Cortex of kidney (tissue), 1 donor: ENCODE measurements at regions not wholly inside any gene's neighbourhood (a gene's known extent, or its start where the extent isn't known, plus 50 kb on each side); places are given as distances from the start of the nearest gene placed in this dataset.

Source experiments
- DNase-seq: peaks from one replicate; lab custom pipeline; 2025; lab: John Stamatoyannopoulos, UW

DNA sequence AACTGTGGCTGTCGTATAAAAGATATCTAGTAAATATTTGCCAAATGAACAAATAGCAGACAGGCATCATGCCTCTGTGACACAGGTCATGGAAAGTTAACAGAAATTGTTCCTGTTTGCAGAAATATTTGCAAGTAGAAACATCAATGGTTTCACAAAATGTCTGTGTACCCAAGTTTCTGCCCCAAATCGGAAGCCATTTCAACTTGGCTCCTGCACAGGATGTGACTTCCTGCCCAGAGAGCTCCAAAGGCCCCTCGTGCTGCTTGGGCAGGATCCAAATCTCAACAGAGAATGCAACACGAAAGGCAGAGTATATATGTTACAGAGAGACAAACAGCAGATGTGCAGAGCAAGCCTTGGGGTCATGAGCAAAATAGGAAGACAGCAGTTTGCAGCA, 95.5 kb upstream of the SERP2 start:
- no peak for DNase-seq

GRCh38 chr13:44280456-44280855, 93.2 kb upstream of the SERP2 start:
- no peak for DNase-seq

DNA sequence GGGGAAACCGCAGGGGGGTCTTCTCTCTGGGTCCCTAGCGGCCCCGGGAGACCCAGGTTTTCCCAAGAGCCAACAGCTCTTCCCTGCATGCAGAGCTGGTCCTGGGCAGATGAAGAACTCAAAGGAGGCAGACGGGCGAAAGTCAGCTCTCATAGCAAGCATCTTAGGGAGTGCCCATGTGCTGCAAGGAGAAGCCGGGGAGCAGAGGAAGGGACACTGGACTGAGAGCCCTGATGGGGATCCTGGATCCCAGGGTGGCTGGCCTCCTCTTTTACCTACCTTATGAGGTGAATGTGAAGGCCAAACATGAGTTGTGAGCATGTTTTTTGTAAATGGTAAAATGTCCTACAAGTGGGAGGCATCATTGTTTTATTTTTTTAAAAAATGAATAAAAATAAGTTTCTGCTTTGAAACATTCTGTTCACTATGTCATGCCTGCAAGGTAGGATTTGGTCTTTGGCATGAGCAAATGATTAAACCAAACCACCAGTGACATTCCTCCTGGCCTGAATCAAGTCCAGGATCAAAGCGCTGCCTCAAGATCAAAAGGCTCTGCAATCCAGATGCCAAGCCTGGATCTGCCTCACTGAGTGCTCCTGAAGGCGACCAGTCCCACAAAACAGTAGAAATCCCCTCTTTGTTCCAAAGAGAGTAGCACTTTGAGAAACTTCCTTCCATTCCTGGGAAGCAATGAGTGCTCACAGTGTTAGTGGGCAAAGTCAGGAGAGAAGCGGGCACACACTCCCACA, 92.2 kb upstream of the SERP2 start:
- no peak for DNase-seq

- no peak for DNase-seq
Observed at GRCh38 chr13:44283600-44283999, 90.0 kb upstream of the SERP2 start.

- DNase-seq = no peak
Observed at GRCh38 chr13:44287958-44288357, 85.7 kb upstream of the SERP2 start.

- no peak for DNase-seq
Observed at GRCh38 chr13:44292545-44292944, 81.1 kb upstream of the SERP2 start.

GRCh38 chr13:44293374-44293773, 80.2 kb upstream of the SERP2 start:
- no peak for DNase-seq

GRCh38 chr13:44293908-44294735, 79.5 kb upstream of the SERP2 start:
- DNase-seq = no peak

DNA sequence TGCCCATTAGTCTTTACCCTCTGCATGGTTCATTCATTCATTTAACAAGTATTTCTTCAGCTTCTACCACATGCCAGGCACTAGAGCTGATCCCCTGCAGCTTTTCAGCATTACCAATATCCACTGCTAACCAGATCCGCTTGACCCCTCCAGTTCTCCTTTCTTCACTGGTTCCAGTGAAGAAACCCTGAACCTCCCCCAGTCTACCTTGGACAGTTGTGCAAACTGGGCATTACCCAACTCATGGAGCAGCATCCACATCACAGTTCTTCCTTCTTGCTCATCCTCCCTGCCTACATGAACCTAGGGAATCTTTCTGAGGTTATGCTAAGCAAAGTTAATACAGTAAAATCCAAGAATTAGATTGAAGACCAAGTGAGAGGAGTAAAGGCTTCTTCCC, 78.7 kb upstream of the SERP2 start:
- DNase-seq = no peak

GRCh38 chr13:44296856-44297255, 76.8 kb upstream of the SERP2 start:
- DNase-seq = no peak

DNA sequence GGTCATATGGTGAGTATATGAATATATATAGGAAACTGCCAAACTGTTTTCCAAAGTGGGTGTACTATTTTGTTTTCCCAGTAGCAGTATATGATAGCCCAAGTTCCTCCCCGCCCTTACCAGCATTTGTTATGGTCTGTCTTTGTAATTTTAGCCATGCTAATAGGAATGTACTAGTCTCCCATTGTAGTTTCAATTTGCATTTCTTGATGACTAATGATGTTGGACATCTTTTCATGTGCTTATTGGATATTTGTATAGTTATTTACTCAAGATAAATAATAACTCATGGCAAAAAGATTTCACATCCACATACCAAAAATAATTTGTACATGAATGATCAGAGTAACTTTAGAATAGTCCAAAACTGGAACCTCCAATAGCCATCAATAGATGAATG, 75.3 kb upstream of the SERP2 start:
- DNase-seq = no peak

DNA sequence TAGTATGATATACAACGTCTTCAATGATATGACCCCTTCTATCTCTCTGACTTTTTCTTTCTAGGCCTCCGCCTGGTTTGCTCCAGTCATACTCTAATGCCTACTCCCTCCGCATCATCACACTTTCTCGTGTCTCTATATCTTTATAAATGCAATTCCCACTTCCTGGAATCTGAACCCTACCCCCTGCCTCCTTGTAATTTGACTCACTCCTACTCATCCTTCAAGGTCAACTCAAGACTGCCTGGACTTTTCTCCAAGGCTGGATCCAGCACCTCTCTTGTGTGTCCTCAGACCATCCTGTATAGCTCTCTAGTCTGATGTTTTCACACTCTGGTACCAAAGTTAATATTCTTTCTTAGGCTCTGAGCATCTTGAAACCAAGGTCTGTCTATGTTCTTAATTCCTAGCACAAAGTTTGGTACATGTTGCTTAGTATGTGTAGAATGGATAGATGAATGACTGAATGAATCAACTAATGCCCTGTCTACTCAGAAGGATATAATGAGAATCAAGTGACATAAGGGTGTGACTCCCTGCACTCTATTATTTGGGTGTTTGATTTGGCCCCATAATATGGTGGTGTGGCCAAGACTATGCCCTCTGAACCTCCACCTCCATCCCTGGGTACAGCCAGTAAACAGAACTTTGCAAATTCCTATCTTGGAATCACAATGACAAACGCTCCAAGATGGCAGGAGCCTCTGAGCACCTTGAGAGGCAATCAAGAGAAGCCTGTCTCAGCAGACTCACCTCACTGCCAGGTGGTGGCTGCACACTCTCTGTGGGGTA, 74.3 kb upstream of the SERP2 start:
- no peak for DNase-seq

DNA sequence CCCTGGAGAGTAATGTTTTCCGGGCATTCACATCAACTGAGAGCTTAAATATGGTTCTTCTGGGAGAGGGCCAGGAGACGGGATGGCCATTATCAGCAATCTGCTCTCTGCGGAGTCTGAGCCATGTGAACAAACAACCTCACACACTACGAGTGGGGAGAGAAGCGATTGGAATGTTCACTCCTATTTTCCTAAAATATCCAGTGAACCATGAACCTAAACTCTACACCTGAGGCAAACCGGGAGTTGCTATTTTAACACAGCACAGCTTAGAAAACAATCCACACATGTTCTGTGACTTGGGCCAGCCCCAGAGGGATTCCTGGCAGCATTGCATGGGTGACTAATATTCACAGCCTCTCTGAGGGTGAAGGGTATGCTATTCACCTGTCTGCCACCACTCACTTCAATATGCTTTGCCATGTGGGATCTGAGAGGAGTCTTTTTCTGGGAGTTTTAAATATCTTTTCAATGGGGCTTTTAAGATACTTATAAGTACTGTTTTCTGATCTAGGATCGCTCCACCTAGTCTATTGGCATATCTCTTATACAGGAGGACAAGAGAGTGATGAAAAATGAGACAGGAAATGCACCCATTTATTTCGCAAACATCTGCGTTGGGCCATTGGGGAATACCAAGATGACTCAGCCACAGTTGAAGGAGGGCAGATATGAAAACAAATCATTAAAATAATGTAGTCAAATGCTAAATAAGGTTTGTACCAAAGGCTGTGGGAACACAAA, 72.6 kb upstream of the SERP2 start:
- DNase-seq = no peak

DNA sequence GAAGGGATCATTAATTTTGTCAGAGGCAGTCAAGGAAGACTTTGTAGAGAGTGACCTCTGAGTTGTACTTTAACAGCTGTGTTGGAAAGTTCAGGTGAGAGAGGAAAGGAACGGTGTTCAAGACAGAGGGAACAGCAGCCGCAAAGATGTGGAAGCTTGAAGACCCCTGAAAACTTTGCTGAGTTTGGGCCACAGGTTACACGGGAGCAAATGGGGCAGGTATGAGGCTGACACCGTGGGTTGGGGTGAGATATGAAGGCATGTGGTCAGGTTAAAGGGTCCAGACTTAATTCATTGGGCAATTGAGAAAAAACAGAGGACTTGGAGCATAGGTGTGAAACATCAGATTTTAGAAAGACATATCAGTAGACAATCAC, 72.0 kb upstream of the SERP2 start:
- no peak for DNase-seq

GRCh38 chr13:44302233-44302632, 71.4 kb upstream of the SERP2 start:
- DNase-seq = no peak

DNA sequence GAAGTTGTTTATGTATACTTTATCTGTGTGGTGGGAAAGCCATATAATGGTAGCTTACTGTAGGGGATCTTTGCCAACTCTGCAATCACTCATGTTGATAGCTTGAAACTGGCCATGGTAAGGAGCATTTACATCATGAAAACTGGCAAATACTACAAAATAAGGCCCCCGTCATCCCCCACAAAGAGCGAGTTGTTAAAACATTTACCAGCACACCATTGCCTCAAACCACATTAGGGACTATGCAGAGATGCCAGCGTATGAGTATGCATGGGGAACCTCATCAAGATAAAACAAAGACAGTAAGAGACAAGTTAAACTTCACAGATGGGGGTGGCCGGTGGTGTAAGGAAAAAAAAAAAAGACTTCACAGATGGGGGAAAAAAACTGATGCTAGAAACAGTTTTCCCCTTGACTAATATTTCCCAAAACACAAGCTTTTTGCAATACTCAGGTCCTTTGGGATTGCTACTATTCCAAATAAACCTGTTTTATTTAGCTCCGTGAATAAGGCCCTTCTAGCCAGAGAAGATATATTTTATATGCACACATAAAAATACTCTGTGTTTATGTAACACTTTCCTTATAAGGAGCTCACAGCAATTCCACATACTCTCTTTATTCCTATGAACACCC, 70.6 kb upstream of the SERP2 start:
- no peak for DNase-seq

DNA sequence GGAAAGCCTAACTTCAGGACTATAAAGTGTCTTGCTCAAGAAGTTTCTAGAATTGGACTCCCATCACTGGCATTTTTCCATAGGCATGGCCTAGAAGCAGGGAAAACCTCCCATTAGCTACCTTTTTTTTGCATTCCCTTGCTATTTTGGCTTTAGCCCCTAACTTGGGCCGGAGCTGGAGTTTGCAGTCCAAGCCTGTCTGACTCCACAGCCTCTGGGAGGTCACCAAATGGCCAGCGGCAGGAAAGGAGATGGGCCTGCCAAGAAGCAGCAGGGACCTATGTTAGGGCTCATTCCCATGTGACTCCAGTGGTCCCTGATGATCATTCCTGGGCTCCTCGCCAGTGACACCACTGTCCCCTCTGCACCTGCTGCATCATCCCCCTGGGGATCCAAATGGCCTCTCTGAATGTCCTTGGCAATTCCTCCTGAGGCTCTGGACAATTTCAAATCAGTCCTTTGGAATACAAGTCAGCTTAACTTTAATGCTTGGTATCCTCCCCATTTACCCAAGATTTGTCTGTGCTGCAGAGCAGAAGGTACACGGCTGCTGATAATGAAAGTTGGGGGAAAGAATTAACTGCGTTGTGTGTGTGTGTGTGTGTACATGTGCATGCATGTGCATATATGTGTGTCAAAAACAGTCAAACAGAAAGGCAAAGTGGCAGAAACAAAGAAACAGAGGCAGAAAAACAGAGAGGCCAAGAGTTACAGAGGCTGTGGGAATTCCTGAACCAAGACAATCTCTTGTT, 69.8 kb upstream of the SERP2 start:
- DNase-seq = peak; percentile 14

DNA sequence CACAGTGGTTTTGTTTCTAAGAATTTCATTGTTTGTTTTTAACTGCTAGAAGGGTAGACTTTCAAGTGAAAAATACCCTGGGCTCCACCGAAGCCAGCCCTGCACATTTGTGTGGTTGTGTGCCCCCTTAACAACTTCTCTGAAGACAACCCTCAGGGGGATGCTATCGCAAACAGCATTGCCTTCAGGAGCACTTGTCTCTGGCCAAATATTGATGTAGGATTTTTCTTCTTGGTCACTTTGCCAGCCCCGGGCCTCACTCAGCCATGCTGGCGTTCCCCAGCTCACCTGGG, 69.2 kb upstream of the SERP2 start:
- DNase-seq = no peak

DNA sequence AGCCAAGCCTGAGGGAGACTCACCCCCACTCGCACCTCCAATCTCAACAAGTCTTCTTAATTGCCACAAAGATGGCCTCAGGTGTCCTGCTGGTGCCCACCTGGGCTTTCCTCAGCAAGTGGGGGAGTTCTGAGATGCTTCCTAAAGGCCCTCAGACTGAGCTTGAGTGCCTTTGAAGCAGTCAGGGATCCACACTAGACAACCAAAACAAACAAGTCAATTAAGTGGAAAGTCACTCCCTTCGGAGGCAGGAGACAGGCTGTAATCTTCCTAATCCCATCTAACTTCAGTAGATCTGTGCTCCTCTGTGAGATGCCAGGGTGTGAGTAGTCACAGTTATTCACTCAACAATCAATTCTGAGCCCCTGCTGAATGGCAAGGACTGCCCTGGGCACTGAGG, 68.3 kb upstream of the SERP2 start:
- no peak for DNase-seq

- DNase-seq = no peak
Observed at GRCh38 chr13:44305917-44306370, 67.7 kb upstream of the SERP2 start.
